ENCODE measurements at regions not wholly inside any gene's neighbourhood (a gene's known extent, or its start where the extent isn't known, plus 50 kb on each side); places are given as distances from the start of the nearest gene placed in this dataset.

- H3K4me3 ChIP-seq = peak overlapping the region in 2 of 8 donors; percentile 1 to 46
- no peaks in the 10 kb centered on the region for H3K36me3 ChIP-seq
- no peaks in the 10 kb centered on the region for H3K27me3 ChIP-seq (replicated peaks in 1 of 7)
- intact Hi-C loops (cut with DNase I; ENCODE audit: low total_unique reads) = no loop called here
- WGBS, 5 donors = 56 to 74% (median 58%) methylated on average over 7 of the region's 7 CpGs
- H3K27ac ChIP-seq = peak overlapping the region in 4 of 8 donors; percentile 22 to 51 (median 24)
- no peak for DNase-seq
- TF ChIP-seq CTCF (IDR thresholded peaks at IDR 0.05 in 8 of 11, conservative IDR thresholded peaks at IDR 0.05 in 3 of 11) (no peak), POLR2A (IDR thresholded peaks at IDR 0.05) (no peak), POLR2AphosphoS5 (IDR thresholded peaks at IDR 0.05) (no peak)
- no peaks in the 10 kb centered on the region for H3K9me3 ChIP-seq
- H3K4me1 ChIP-seq = peaks cover 0 to 14% (median 3%) of the 10 kb centered on the region in 6 donors
Observed at GRCh38 chr4:121243485-121243884, 79.4 kb upstream of the TNIP3 start.

GRCh38 chr4:121242188-121242750, 78.1 kb upstream of the TNIP3 start:
- H3K36me3 ChIP-seq = no peaks in the 10 kb centered on the region
- peaks cover 0 to 14% (median 3%) of the 10 kb centered on the region in 6 donors for H3K4me1 ChIP-seq
- TF ChIP-seq CTCF (IDR thresholded peaks at IDR 0.05 in 8 of 11, conservative IDR thresholded peaks at IDR 0.05 in 3 of 11) (no peak), POLR2AphosphoS5 (IDR thresholded peaks at IDR 0.05) (no peak), POLR2A (IDR thresholded peaks at IDR 0.05) (no peak)
- DNase-seq = no peak
- no peak overlapping the region for H3K4me3 ChIP-seq
- intact Hi-C loops (cut with DNase I; ENCODE audit: low total_unique reads) = no loop called here
- peak overlapping the region in 3 of 8 donors; percentile 23 to 51 (median 46) for H3K27ac ChIP-seq
- H3K9me3 ChIP-seq = no peaks in the 10 kb centered on the region
- WGBS, 5 donors = 63 to 86% (median 75%) methylated on average over 1 of the region's 1 CpG
- H3K27me3 ChIP-seq (replicated peaks in 1 of 7) = no peaks in the 10 kb centered on the region

GRCh38 chr4:121239951-121240350, 75.8 kb upstream of the TNIP3 start:
- 54 to 75% (median 69%) methylated on average over 2 of the region's 2 CpGs for WGBS, 5 donors
- Histone ChIP-seq H3K36me3 (no peaks in the 10 kb centered on the region), H3K27me3 (replicated peaks in 1 of 7) (no peaks in the 10 kb centered on the region), H3K27ac (no peak overlapping the region), H3K4me3 (no peak overlapping the region), H3K4me1 (peaks cover 0 to 14% (median 0%) of the 10 kb centered on the region in 6 donors), H3K9me3 (no peaks in the 10 kb centered on the region)
- intact Hi-C loops (cut with DNase I; ENCODE audit: low total_unique reads) = no loop called here
- no peak for TF ChIP-seq POLR2A (IDR thresholded peaks at IDR 0.05)
- no peak for TF ChIP-seq CTCF (IDR thresholded peaks at IDR 0.05 in 8 of 11, conservative IDR thresholded peaks at IDR 0.05 in 3 of 11)
- no peak for TF ChIP-seq POLR2AphosphoS5 (IDR thresholded peaks at IDR 0.05)
- DNase-seq = no peak

GRCh38 chr4:121238461-121238860, 74.3 kb upstream of the TNIP3 start:
- no peak for TF ChIP-seq CTCF (IDR thresholded peaks at IDR 0.05 in 8 of 11, conservative IDR thresholded peaks at IDR 0.05 in 3 of 11)
- no peak for TF ChIP-seq POLR2AphosphoS5 (IDR thresholded peaks at IDR 0.05)
- TF ChIP-seq POLR2A (IDR thresholded peaks at IDR 0.05) = no peak
- Histone ChIP-seq H3K9me3 (no peaks in the 10 kb centered on the region), H3K36me3 (no peaks in the 10 kb centered on the region), H3K4me1 (peaks cover 0 to 13% (median 0%) of the 10 kb centered on the region in 6 donors), H3K27ac (no peak overlapping the region), H3K27me3 (replicated peaks in 1 of 7) (no peaks in the 10 kb centered on the region), H3K4me3 (no peak overlapping the region)
- intact Hi-C loops (cut with DNase I; ENCODE audit: low total_unique reads) = no loop called here
- DNase-seq = no peak
- 93 to 99% (median 97%) methylated on average over 14 to 26 of the region's 26 CpGs for WGBS, 5 donors

Measured in spleen (tissue), 11 donors.